ENCODE measurements at regions not wholly inside any gene's neighbourhood (a gene's known extent, or its start where the extent isn't known, plus 50 kb on each side); places are given as distances from the start of the nearest gene placed in this dataset.
"Not testable (repeated sequence)": the region's sequence is repeated elsewhere in the genome, so short reads cannot be mapped to it uniquely, and the experiment has no call there.

- TF ChIP-seq CTCF (IDR thresholded peaks at IDR 0.05); EZH2 (IDR thresholded peaks at IDR 0.05; ENCODE audit: borderline replicate concordance, insufficient read depth, low read depth, low read length, poor library complexity, severe bottlenecking): not testable (repeated sequence)
Measured at GRCh38 chr11:67886672-67887071, 117.2 kb downstream of the UNC93B1 start.
